SK-N-SH (cell line): ENCODE measurements at regions not wholly inside any gene's neighbourhood (a gene's known extent, or its start where the extent isn't known, plus 50 kb on each side); places are given as distances from the start of the nearest gene placed in this dataset.

Experiments
- EZH2phosphoT487 ChIP-seq: fragments of 200-600 bp; sonication (generic); IDR thresholded peaks from 2 replicates; pipeline ENCODE4 v1.6.1; 2017; ENCODE audit warnings: low read depth, mixed run types, mild to moderate bottlenecking, antibody characterized with exemption, moderate library complexity, borderline replicate concordance
- FOXM1 ChIP-seq: IDR thresholded peaks from 2 replicates; pipeline ENCODE4 v1.4.0; 2012; ENCODE audit warnings: low read depth, mild to moderate bottlenecking
- POLR2AphosphoS5 ChIP-seq: IDR thresholded peaks from 2 replicates; pipeline ENCODE4 v1.6.1; 2012; ENCODE audit warnings: low read depth, low read length
- ZBTB33 ChIP-seq: IDR thresholded peaks from 2 replicates; pipeline ENCODE4 v1.4.0; 2012; ENCODE audit warnings: low read depth, borderline replicate concordance
- TF ChIP-seq, protein P1 (sequence below): IDR thresholded peaks from 2 replicates; pipeline ENCODE4 v1.6.1; 2012; ENCODE audit warnings: mild to moderate bottlenecking, low read depth, low read length, moderate library complexity
- TF ChIP-seq, protein P2 (sequence below): fragments of 200-600 bp; sonication (generic); IDR thresholded peaks from 2 replicates; pipeline ENCODE4 v1.6.1; 2017; ENCODE audit warnings: antibody characterized with exemption, mild to moderate bottlenecking, moderate library complexity
- TF ChIP-seq, protein P3 (sequence below): IDR thresholded peaks from 2 replicates; pipeline ENCODE4 v1.4.0; 2012; ENCODE audit warnings: low read depth

- TF ChIP-seq EZH2phosphoT487 (no peak), ZBTB33 (no peak), FOXM1 (no peak), POLR2AphosphoS5 (no peak)
- TF ChIP-seq, protein P1, sequence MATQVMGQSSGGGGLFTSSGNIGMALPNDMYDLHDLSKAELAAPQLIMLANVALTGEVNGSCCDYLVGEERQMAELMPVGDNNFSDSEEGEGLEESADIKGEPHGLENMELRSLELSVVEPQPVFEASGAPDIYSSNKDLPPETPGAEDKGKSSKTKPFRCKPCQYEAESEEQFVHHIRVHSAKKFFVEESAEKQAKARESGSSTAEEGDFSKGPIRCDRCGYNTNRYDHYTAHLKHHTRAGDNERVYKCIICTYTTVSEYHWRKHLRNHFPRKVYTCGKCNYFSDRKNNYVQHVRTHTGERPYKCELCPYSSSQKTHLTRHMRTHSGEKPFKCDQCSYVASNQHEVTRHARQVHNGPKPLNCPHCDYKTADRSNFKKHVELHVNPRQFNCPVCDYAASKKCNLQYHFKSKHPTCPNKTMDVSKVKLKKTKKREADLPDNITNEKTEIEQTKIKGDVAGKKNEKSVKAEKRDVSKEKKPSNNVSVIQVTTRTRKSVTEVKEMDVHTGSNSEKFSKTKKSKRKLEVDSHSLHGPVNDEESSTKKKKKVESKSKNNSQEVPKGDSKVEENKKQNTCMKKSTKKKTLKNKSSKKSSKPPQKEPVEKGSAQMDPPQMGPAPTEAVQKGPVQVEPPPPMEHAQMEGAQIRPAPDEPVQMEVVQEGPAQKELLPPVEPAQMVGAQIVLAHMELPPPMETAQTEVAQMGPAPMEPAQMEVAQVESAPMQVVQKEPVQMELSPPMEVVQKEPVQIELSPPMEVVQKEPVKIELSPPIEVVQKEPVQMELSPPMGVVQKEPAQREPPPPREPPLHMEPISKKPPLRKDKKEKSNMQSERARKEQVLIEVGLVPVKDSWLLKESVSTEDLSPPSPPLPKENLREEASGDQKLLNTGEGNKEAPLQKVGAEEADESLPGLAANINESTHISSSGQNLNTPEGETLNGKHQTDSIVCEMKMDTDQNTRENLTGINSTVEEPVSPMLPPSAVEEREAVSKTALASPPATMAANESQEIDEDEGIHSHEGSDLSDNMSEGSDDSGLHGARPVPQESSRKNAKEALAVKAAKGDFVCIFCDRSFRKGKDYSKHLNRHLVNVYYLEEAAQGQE, result no peak
- TF ChIP-seq, protein P2, sequence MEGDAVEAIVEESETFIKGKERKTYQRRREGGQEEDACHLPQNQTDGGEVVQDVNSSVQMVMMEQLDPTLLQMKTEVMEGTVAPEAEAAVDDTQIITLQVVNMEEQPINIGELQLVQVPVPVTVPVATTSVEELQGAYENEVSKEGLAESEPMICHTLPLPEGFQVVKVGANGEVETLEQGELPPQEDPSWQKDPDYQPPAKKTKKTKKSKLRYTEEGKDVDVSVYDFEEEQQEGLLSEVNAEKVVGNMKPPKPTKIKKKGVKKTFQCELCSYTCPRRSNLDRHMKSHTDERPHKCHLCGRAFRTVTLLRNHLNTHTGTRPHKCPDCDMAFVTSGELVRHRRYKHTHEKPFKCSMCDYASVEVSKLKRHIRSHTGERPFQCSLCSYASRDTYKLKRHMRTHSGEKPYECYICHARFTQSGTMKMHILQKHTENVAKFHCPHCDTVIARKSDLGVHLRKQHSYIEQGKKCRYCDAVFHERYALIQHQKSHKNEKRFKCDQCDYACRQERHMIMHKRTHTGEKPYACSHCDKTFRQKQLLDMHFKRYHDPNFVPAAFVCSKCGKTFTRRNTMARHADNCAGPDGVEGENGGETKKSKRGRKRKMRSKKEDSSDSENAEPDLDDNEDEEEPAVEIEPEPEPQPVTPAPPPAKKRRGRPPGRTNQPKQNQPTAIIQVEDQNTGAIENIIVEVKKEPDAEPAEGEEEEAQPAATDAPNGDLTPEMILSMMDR, result no peak
- TF ChIP-seq, protein P3, sequence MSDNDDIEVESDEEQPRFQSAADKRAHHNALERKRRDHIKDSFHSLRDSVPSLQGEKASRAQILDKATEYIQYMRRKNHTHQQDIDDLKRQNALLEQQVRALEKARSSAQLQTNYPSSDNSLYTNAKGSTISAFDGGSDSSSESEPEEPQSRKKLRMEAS, result no peak
Observed at GRCh38 chr2:226267516-226268289, 531.9 kb downstream of the IRS1 start.
